OCI-LY3 (cell line): ENCODE measurements at regions not wholly inside any gene's neighbourhood (a gene's known extent, or its start where the extent isn't known, plus 50 kb on each side); places are given as distances from the start of the nearest gene placed in this dataset.

Experiments used
- EZH2phosphoT487 ChIP-seq: fragments of 200-600 bp; shearing (Covaris generic); IDR thresholded peaks from 2 replicates; pipeline ENCODE4 v1.6.1; 2018; ENCODE audit warnings: antibody characterized with exemption, mixed run types, low read depth
- TF ChIP-seq, protein P1 (sequence below): fragments of 200-600, 300-600 bp; sonication (generic); IDR thresholded peaks from 2 replicates; pipeline ENCODE4 v1.5.1; 2014; ENCODE audit warnings: antibody characterized with exemption, low read length, low read depth

GRCh38 chr9:126144603-126145456, 181.8 kb upstream of the MVB12B start:
- TF ChIP-seq, protein P1, sequence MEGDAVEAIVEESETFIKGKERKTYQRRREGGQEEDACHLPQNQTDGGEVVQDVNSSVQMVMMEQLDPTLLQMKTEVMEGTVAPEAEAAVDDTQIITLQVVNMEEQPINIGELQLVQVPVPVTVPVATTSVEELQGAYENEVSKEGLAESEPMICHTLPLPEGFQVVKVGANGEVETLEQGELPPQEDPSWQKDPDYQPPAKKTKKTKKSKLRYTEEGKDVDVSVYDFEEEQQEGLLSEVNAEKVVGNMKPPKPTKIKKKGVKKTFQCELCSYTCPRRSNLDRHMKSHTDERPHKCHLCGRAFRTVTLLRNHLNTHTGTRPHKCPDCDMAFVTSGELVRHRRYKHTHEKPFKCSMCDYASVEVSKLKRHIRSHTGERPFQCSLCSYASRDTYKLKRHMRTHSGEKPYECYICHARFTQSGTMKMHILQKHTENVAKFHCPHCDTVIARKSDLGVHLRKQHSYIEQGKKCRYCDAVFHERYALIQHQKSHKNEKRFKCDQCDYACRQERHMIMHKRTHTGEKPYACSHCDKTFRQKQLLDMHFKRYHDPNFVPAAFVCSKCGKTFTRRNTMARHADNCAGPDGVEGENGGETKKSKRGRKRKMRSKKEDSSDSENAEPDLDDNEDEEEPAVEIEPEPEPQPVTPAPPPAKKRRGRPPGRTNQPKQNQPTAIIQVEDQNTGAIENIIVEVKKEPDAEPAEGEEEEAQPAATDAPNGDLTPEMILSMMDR, result no peak
- no peak for TF ChIP-seq EZH2phosphoT487
